ENCODE measurements at regions not wholly inside any gene's neighbourhood (a gene's known extent, or its start where the extent isn't known, plus 50 kb on each side); places are given as distances from the start of the nearest gene placed in this dataset.
A peak's percentile ranks its signal among the peaks of the same experiment; 100 is the strongest.

GRCh38 chr3:168714609-168715240, 619.0 kb upstream of the GOLIM4 start:
- TF ChIP-seq CTCF (IDR thresholded peaks at IDR 0.05; ENCODE audit: insufficient read depth, missing control alignments), result no peak
- no peak for FAIRE-seq
- no peak for DNase-seq (ENCODE audit: insufficient read length, low spot score)

GRCh38 chr3:168709073-168709472, 613.3 kb upstream of the GOLIM4 start:
- FAIRE-seq (peak; percentile 67), DNase-seq (ENCODE audit: insufficient read length, low spot score) (no peak)
- TF ChIP-seq CTCF (IDR thresholded peaks at IDR 0.05; ENCODE audit: insufficient read depth, missing control alignments), result no peak

- DNase-seq (ENCODE audit: insufficient read length, low spot score) (no peak), FAIRE-seq (no peak)
- no peak for TF ChIP-seq CTCF (IDR thresholded peaks at IDR 0.05; ENCODE audit: insufficient read depth, missing control alignments)
These were observed 612.2 kb upstream of the GOLIM4 start for GRCh38 chr3:168707900-168708299.

GRCh38 chr3:168705412-168705811, 609.7 kb upstream of the GOLIM4 start:
- no peak for FAIRE-seq
- TF ChIP-seq CTCF (IDR thresholded peaks at IDR 0.05; ENCODE audit: insufficient read depth, missing control alignments), result no peak

GRCh38 chr3:168696051-168696450, 600.3 kb upstream of the GOLIM4 start:
- FAIRE-seq (no peak), DNase-seq (ENCODE audit: insufficient read length, low spot score) (no peak)
- no peak for TF ChIP-seq CTCF (IDR thresholded peaks at IDR 0.05; ENCODE audit: insufficient read depth, missing control alignments)

More at GRCh38 chr3:168705412-168705811, 609.7 kb upstream of the GOLIM4 start:
- no peak for DNase-seq (ENCODE audit: insufficient read length, low spot score)

GRCh38 chr3:168693870-168694269, 598.1 kb upstream of the GOLIM4 start:
- FAIRE-seq (no peak), DNase-seq (ENCODE audit: insufficient read length, low spot score) (no peak)
- no peak for TF ChIP-seq CTCF (IDR thresholded peaks at IDR 0.05; ENCODE audit: insufficient read depth, missing control alignments)

- DNase-seq (ENCODE audit: insufficient read length, low spot score), result no peak
- FAIRE-seq, result no peak
- TF ChIP-seq CTCF (IDR thresholded peaks at IDR 0.05; ENCODE audit: insufficient read depth, missing control alignments), result no peak
These were observed 592.5 kb upstream of the GOLIM4 start for GRCh38 chr3:168688267-168688666.

All from D721Med (cell line).